ENCODE measurements at regions not wholly inside any gene's neighbourhood (a gene's known extent, or its start where the extent isn't known, plus 50 kb on each side); places are given as distances from the start of the nearest gene placed in this dataset.

DNA sequence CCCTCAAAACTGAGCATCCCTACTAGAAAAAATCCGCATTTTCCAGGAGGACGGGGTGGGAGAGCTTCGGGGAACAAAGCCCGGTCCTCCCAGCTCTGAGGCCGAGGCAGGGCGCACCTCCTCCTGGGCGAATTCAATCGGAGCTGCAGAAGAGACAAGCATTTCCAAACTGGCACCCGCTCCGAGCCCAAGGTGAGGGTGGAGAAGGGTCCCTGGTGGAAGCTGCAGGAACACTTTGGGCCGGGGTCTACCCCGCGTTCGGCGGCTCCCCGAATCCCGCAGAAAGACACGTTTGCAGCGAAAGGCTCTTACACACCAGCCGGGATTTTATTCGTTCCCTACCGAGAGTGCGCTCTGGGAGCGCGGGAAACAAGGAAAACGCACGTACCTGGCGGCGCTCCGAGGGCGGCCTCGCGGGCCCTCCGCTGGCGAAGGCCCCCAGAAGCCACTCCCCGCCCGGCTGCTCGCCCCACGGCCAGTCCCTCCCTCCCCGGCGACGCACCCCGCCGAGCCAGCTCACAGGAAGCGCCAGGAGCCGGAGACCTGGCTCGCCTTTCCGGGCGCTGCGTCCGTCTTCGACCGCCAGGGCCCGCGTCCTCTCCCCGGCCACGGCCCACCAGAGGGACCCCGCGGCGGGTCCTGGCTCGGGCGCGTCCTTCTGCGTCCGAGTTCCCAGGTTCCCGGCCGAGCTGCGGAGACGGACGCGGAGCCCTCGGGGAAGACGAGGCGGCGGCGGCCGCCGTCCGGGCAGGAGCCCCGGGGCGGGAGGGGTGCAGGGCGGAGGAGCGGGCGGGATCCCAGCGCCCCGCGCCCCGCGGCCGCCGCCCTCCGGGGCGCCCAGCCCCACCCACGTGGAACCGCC lies 49.8 kb upstream of the BAHCC1 start:
- DNase-seq (ENCODE audit: low read depth in 1 of 2, low spot score in 1 of 2) = peak in 1 of 2 donors; percentile 24

Data from activated CD4-positive, alpha-beta T cell treated with anti-CD3 and anti-CD28 coated beads, Interleukin-2, amount 50 U/mL, for 24 hours (primary cell).